NCI-H460 (cell line): ENCODE measurements at regions not wholly inside any gene's neighbourhood (a gene's known extent, or its start where the extent isn't known, plus 50 kb on each side); places are given as distances from the start of the nearest gene placed in this dataset.
"Not testable (repeated sequence)": the region's sequence is repeated elsewhere in the genome, so short reads cannot be mapped to it uniquely, and the experiment has no call there.

Experiments
- DNase-seq: peaks from one replicate; pipeline ENCODE4 v3.0.0-alpha.2; 2016; ENCODE audit warnings: low read depth; ENCODE audit errors: extremely low read depth

- DNase-seq = no peak
Measured at GRCh38 chr6:169406804-169407203, 153.2 kb upstream of the THBS2 start.

- DNase-seq = no peak
Measured at GRCh38 chr6:169406034-169406433, 152.4 kb upstream of the THBS2 start.

GRCh38 chr6:169404828-169405227 lies 151.2 kb upstream of the THBS2 start:
- no peak for DNase-seq

- DNase-seq = no peak
Measured at GRCh38 chr6:169398342-169399105, 144.9 kb upstream of the THBS2 start.

DNA sequence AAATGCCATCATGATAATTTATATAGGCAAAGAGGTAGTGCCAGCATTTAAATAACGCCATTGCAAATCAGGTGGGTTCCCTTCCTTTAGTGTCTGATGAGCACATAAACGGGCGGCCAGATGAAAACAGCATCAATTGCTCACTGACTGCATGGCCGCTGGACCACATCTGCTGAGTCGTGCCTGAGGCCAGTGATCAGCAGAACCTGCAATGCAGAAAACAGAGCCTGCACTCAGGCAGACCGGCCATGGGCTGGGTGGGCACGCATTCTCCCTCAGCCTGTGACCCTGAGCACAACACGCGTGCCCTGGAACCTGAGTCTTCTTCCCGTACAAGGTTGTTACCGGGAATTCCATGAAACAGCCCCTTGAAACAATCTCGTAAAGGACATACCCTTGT lies 144.0 kb upstream of the THBS2 start:
- DNase-seq = no peak

GRCh38 chr6:169396554-169397163 lies 143.0 kb upstream of the THBS2 start:
- no peak for DNase-seq

- DNase-seq = not testable (repeated sequence)
Measured at GRCh38 chr6:169396009-169396539, 142.4 kb upstream of the THBS2 start.

- DNase-seq = no peak
Measured at GRCh38 chr6:169395080-169395805, 141.6 kb upstream of the THBS2 start.

- DNase-seq = no peak
Measured at GRCh38 chr6:169393753-169394152, 140.1 kb upstream of the THBS2 start.

GRCh38 chr6:169391473-169392071 lies 137.9 kb upstream of the THBS2 start:
- no peak for DNase-seq

DNA sequence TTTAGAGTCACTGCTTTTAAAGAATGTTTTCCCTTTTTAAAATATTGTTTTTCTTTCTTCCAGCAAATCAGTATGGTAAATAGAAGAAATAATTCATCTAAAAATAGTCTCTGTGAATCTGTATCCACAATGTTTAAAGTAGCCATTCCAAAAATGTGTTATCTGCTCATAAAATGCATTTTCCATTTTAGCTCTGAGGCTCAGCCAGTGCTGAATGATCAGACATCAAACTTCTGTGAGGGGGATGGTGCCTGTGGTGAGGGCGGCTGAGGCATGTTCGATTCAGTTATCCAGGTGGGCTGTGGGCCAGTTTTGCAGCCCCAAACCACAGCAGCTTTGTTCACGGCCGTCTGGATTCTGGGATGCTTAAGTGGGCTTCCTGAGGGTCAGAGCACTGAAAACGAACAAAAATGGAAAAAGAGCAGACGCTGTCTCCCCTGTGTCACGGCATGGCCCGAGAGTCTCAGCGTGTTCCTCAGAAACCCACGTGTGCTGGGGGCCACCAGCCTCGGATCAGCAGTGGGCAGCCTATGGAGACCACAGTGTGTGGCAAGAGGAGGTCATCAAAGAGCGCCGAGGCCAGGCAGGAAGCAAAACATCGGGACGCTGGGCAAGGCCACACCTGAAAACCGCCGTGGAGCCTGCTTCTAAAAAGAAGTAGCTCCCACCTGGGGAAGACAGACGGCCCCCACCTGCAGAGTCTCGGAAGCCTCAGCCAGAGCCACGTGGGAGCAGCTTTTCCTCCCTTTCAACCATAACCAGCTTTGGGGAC lies 134.9 kb upstream of the THBS2 start:
- DNase-seq = no peak

- no peak for DNase-seq
Measured at GRCh38 chr6:169387809-169388383, 134.2 kb upstream of the THBS2 start.

DNA sequence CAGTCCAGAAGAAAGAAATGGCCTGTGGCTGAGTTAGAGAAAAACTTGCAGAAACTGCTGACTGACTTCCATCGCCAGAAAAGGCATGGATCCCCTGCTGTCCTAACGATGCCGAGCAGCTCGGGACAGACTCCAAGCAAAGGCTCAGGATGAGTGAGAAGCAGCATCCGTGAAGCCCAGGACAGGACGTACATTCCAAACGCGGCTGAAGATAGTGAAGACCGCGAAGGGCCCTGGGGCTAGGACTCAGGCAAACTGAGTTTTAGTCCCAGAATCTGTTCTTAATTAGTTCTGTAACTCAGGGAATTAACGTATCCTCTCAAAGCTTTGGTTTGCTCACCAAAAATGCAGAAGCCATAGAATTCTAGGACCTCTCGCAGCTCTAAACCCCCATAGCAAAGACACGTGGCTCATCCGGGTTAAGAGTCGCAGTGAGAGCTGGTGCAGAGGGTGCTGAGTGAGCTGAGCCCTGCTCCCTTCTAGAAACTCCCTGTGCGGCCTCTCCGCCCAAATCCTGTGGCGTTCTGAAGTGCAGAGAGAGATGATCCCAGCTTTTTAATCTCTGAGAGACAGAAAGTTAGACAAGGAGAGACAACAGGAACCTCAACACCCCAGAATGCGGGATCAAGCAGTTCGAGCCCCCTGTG lies 132.9 kb upstream of the THBS2 start:
- no peak for DNase-seq

GRCh38 chr6:169385237-169385880 lies 131.7 kb upstream of the THBS2 start:
- DNase-seq = no peak

- DNase-seq = no peak
Measured at GRCh38 chr6:169384291-169384690, 130.6 kb upstream of the THBS2 start.

GRCh38 chr6:169383265-169383664 lies 129.6 kb upstream of the THBS2 start:
- no peak for DNase-seq

DNA sequence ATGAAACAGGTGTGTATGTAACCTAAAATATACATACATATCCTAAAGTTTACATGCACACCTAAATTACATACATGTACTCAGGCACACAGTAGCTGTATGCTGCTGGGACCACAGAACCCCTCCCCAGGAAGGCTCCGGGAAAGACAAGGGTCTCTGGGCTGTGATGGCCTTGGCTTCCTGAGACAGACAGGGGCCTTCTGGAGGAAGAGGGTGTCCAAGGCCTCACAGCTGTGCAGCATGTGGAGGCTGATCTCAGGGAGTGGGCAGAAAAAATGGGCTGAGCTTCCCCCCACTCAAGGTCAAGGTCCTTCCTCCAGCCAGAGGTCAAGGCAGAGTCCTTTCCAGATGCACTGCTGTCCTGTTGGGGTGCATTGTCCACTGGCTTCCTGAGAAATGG lies 129.1 kb upstream of the THBS2 start:
- DNase-seq = no peak

- no peak for DNase-seq
Measured at GRCh38 chr6:169381988-169382387, 128.3 kb upstream of the THBS2 start.

GRCh38 chr6:169380493-169380892 lies 126.8 kb upstream of the THBS2 start:
- no peak for DNase-seq
